Stomach (tissue), 4 donors: ENCODE measurements at regions not wholly inside any gene's neighbourhood (a gene's known extent, or its start where the extent isn't known, plus 50 kb on each side); places are given as distances from the start of the nearest gene placed in this dataset.

Experiments
- CTCF ChIP-seq, 7 experiments: fragments of 450-650 bp in 4 of 7; fragments of 200-600 bp in 3 of 7; sonication (generic) in 3 of 7; IDR thresholded peaks; one replicate each; pipeline ENCODE4 v1.5.1; 2016 to 2019; ENCODE audit warnings: antibody characterized with exemption in 7 of 7, control low read depth in 2 of 7, mild to moderate bottlenecking in 1 of 7
- EP300 ChIP-seq: sonication (generic); formaldehyde crosslinking; IDR thresholded peaks from one replicate; pipeline ENCODE4 v1.6.1; 2017; ENCODE audit warnings: antibody characterized with exemption
- POLR2AphosphoS5 ChIP-seq, 3 donors: sonication (generic); formaldehyde crosslinking; IDR thresholded peaks; one replicate each; pipeline ENCODE4 v1.6.1; 2016; ENCODE audit warnings: antibody characterized with exemption in 3 of 3

GRCh38 chr13:37177125-37177524, 71.7 kb upstream of the CSNK1A1L start:
- TF ChIP-seq POLR2AphosphoS5 (IDR thresholded peaks at IDR 0.05) (no peak), CTCF (IDR thresholded peaks at IDR 0.05) (no peak), EP300 (no peak)
